GM19455 (cell line): ENCODE measurements at regions not wholly inside any gene's neighbourhood (a gene's known extent, or its start where the extent isn't known, plus 50 kb on each side); places are given as distances from the start of the nearest gene placed in this dataset.

Experiments used
- ATAC-seq: cut with Tn5 transposase; IDR thresholded peaks from one replicate; pipeline ENCODE4 v1.9.1; 2021; ENCODE audit not compliant: unreplicated experiment

DNA sequence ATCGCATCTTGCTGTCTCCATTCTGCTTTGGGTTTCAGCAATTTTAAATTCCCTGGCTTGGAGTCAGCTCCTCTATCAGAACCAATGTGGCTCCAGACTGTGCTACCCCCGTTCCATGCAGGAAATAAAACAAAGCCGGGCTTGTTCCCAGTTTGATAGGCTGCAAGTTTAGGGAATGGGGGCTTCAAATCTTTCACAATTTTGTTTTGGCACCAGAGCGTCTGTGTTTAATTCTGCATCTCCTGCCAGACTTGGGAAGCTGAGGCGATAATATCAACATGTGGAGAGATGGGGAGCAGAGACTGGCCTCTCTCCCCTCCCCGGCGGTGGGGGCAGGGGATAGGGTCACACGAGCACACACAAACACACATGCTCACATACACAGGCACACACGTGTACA lies 305.9 kb downstream of the FGFR2 start:
- ATAC-seq = no peak

- ATAC-seq = no peak
Observed at GRCh38 chr10:121293110-121293509, 305.1 kb downstream of the FGFR2 start.

DNA sequence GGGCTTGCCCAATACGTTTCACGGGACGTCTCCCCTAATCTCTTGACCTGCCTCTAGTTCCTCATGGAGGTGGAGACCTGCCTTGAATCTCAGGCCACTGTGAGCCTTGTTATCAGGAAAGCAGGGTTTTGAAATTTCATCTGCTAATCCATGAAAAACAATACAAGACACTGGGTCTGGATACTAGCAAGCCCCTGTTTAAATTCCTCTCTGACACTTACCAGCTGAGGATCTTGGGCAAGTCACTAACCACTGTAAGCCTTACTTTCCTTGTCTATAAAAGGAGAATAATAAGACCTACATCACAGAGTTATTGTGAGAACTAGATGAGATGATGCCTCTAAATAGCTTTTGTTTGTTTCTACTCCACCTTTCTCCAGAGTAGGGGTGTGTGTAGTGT lies 303.6 kb downstream of the FGFR2 start:
- no peak for ATAC-seq

DNA sequence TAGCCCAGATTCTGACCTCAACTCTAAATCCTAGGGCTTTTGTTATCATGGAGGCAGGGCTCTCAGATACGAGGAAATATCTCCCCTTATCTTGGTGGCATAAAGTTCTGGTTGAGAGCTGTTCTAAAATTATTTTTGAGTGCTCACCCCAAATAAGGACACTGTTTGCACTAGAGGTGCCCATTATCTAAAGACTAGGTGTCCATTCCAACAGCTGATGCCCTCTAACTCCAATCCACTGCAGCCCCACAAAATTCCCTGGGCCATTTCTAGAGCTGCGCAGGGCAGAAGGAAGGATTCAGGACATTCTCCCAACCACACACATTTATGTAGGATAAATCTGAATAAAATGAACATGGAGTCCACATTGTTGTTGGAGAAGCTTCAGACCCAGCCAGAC lies 301.9 kb downstream of the FGFR2 start:
- ATAC-seq = no peak

DNA sequence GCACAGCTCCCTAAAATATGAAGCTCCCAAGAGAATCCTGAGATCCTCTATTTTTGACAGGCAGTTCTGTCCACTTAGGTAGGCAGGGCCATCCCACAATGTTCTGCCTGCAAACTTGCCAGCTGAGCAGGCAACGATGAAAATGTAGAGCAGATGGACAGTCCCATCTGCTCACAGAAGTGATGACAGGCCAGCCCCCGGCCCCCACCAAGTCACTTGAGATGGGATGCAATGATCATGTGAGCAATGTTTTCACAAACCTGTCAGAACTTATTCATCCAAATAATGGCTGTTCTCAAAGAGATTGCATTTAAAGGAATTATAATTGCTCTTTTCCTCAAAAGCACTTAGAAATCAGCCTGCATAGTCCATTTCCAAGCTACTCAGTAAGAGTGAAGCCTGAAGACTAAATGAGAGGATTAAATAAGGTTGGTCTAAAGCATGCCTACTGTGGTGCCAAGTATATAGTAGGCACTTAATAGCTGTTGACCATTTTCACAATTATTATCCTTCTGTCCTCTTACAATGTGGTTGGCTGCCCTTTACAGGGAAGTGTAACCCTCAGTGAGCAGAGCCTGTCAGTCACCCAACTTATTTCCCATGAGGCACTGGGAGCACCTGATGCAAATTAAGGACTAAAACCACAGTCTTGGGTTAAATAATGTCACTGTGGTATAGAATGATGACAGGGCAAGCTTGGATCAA lies 301.2 kb downstream of the FGFR2 start:
- ATAC-seq = no peak

- no peak for ATAC-seq
Observed at GRCh38 chr10:121300723-121301122, 297.5 kb downstream of the FGFR2 start.

DNA sequence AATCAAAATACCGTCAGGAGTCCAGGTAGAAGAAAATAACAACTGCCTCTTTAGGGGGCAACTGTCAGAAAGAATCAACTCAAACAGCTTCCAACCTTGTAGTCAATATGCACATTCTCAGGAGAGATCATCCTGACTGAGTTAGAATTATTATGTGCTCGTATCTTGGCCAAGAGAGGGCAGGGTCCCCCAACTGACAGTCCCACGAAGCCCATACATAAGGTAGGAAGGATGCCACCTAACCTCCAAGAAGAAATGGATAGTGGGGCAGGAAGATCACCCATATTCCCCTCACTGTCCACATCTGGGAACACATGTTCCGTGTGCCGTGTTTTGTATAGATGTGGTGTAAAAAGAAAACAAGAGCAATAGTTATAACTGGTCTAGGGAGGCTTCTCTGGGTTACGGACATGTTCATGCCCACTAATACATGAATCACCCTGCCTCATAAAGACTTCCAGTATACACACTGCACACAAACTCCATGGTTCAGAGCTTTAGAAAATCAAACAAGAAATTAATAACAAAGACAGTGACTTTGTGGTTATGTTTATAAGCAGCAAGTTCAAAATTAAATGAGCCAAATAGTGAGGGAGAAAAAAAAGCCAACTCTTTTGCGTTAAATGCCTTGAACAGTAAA lies 295.6 kb downstream of the FGFR2 start:
- no peak for ATAC-seq

- ATAC-seq = no peak
Observed at GRCh38 chr10:121303287-121303890, 294.9 kb downstream of the FGFR2 start.

GRCh38 chr10:121305066-121305465 lies 293.2 kb downstream of the FGFR2 start:
- no peak for ATAC-seq

- ATAC-seq = no peak
Observed at GRCh38 chr10:121306159-121306673, 292.0 kb downstream of the FGFR2 start.

- no peak for ATAC-seq
Observed at GRCh38 chr10:121307411-121307980, 290.7 kb downstream of the FGFR2 start.

- ATAC-seq = no peak
Observed at GRCh38 chr10:121308020-121308419, 290.2 kb downstream of the FGFR2 start.

GRCh38 chr10:121309164-121309563 lies 289.1 kb downstream of the FGFR2 start:
- ATAC-seq = no peak

DNA sequence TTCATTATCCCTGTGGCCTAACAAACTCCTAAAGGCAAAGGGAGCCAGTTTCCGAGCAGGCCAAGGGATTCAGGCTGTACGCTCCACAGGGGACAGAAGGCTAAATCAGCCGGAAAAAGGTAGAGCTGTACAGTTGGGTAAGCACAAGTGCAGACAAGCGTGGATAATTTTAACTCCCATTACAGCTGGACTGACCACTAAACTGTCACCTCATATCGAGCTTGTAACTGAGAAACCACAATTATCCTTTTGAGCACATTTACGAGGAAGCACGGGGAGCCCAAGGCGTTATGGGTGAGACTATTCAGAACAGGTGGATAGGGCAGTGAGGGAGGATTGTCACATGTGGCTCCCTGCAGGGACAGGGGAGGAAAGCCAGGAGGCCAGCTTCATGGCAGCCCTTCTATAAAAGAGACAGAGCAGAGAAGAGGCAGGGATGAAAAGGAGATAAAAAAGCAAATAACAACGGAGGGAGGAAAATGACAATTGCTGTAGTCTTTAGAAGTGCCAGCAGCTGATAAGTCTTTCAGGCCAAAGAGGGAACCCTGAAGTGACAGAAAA lies 288.0 kb downstream of the FGFR2 start:
- no peak for ATAC-seq

DNA sequence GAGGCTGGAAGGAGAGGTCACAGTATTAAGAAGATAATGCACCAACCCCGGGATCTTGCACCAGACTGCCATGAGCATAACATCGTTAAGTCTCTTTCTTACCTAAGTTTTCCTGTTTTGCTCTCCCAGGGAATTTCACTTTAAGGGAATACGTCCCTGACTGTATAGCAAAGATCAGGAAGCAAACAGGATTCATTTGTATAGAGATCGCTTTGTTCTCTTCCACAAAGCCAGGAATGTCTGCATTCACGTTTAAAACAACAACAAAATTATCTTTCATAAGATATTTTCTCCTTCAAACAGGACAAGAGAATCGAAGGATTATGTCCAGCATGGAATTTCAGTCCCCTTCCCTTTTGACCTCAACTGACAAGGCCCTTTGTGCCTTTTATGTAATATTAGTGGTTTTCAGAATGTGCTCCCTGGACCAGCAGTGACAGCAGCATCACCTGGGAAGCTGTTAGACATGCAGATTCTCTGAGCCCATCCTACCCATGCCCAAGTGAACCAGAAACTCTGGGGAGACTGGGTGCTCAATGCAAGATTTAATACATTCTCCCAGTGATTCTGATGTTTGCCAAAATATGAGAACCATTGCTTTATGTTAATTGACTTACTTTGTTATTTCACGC lies 286.3 kb downstream of the FGFR2 start:
- ATAC-seq = no peak

DNA sequence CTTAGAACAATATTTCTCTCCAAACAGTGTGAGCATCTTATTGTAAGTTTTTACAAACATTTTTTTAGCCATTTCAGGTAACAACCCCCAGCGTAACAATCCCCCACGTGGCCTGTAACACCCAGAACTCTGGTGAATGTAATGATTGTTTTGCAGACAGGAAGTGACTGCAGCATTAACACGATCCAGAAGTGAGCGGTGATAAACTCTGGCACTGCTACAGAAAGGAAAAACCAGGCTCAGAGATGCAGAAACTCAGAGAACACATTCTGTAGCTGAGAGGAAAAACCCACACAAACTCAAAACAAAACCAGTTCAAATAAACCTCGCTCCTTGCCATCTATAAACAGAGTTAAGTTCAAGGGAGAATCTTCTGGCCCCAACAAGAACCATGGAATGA lies 285.7 kb downstream of the FGFR2 start:
- no peak for ATAC-seq

- no peak for ATAC-seq
Observed at GRCh38 chr10:121313119-121313875, 284.9 kb downstream of the FGFR2 start.

- ATAC-seq = no peak
Observed at GRCh38 chr10:121316432-121316831, 281.8 kb downstream of the FGFR2 start.

DNA sequence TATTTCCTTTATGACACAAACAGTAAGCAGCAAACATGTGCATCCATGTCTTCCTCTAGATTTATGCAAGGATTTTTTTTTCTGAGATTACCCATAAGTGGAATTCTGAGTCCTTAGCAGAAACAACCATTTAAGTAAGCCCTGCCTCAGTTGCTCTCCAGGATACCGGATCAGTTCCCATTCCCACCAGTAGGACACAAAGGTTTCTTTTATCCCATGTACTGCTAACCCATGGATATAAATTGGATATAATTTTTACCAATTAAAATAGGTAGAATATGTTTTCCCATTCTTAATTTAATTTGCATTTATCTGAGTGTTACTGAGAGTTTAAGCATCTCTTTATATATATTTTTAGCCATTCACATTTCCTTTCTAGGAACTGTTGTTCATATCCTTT lies 280.9 kb downstream of the FGFR2 start:
- ATAC-seq = no peak

DNA sequence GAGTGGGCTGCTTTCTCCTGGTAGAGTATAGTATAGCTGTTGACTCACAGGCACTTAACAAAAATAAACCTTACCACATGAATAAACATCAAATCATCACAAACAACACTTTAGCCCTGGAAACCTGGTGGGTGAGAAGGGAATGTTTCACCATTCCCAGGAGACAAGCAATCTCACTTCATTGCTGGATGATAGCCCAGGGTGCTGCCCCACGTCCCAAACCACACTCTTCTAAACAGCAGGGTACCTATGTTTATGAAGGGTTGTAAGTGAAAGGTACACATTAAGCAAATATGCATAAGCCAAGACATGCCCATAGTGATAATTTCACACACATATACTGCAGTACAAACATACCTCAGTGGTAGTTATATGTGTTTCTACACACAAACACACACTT lies 276.2 kb downstream of the FGFR2 start:
- ATAC-seq = no peak
